ENCODE measurements at regions not wholly inside any gene's neighbourhood (a gene's known extent, or its start where the extent isn't known, plus 50 kb on each side); places are given as distances from the start of the nearest gene placed in this dataset.

GRCh38 chr10:65808687-65809333 is 1117.0 kb upstream of the LRRTM3 start:
- no peak for DNase-seq (ENCODE audit: low spot score)
- no peak for TF ChIP-seq CTCF (IDR thresholded peaks at IDR 0.05; ENCODE audit: borderline replicate concordance, control extremely low read depth, extremely low read depth, insufficient read depth, missing control alignments)
- in situ Hi-C loops (cut with MboI; ENCODE audit: low sequenced_read_pairs, unreplicated experiment): no loop called here

- in situ Hi-C loops (cut with MboI; ENCODE audit: low sequenced_read_pairs, unreplicated experiment): no loop called here
- no peak for TF ChIP-seq CTCF (IDR thresholded peaks at IDR 0.05; ENCODE audit: borderline replicate concordance, control extremely low read depth, extremely low read depth, insufficient read depth, missing control alignments)
- no peak for DNase-seq (ENCODE audit: low spot score)
Measured at GRCh38 chr10:65811931-65812525, 1113.8 kb upstream of the LRRTM3 start.

GRCh38 chr10:65816536-65816935 is 1109.3 kb upstream of the LRRTM3 start:
- in situ Hi-C loops (cut with MboI; ENCODE audit: low sequenced_read_pairs, unreplicated experiment): no loop called here
- TF ChIP-seq CTCF (IDR thresholded peaks at IDR 0.05; ENCODE audit: borderline replicate concordance, control extremely low read depth, extremely low read depth, insufficient read depth, missing control alignments): no peak

GRCh38 chr10:65818990-65819389 is 1106.8 kb upstream of the LRRTM3 start:
- DNase-seq (ENCODE audit: low spot score): no peak
- in situ Hi-C loops (cut with MboI; ENCODE audit: low sequenced_read_pairs, unreplicated experiment): no loop called here
- TF ChIP-seq CTCF (IDR thresholded peaks at IDR 0.05; ENCODE audit: borderline replicate concordance, control extremely low read depth, extremely low read depth, insufficient read depth, missing control alignments): no peak

More at GRCh38 chr10:65816536-65816935, 1109.3 kb upstream of the LRRTM3 start:
- no peak for DNase-seq (ENCODE audit: low spot score)

- no peak for DNase-seq (ENCODE audit: low spot score)
- TF ChIP-seq CTCF (IDR thresholded peaks at IDR 0.05; ENCODE audit: borderline replicate concordance, control extremely low read depth, extremely low read depth, insufficient read depth, missing control alignments): no peak
- in situ Hi-C loops (cut with MboI; ENCODE audit: low sequenced_read_pairs, unreplicated experiment): no loop called here
Measured at GRCh38 chr10:65827359-65827758, 1098.5 kb upstream of the LRRTM3 start.

- in situ Hi-C loops (cut with MboI; ENCODE audit: low sequenced_read_pairs, unreplicated experiment): no loop called here
- TF ChIP-seq CTCF (IDR thresholded peaks at IDR 0.05; ENCODE audit: borderline replicate concordance, control extremely low read depth, extremely low read depth, insufficient read depth, missing control alignments): no peak
- DNase-seq (ENCODE audit: low spot score): no peak
Measured at GRCh38 chr10:65838811-65839210, 1087.0 kb upstream of the LRRTM3 start.

Measured in GM13976 (cell line).